Heart left ventricle (tissue), 16 donors: ENCODE measurements at regions not wholly inside any gene's neighbourhood (a gene's known extent, or its start where the extent isn't known, plus 50 kb on each side); places are given as distances from the start of the nearest gene placed in this dataset.
"Not testable (repeated sequence)": the region's sequence is repeated elsewhere in the genome, so short reads cannot be mapped to it uniquely, and the experiment has no call there.

Experiments
- ATAC-seq, 4 donors: fragments of 200-7000 bp; cut with Tn5 transposase; one replicate each; pipeline ENCODE4 v1.9.1; 2020 to 2022; ENCODE audit warnings: moderate library complexity in 4 of 4, mild to moderate bottlenecking in 3 of 4, moderate number of reproducible peaks in 1 of 4
- DNase-seq, 5 donors: peaks; one replicate each; pipeline ENCODE4 v3.0.0-alpha.2; 2020
- H3K27ac ChIP-seq, 12 donors: fragments of 200-600 bp; sonication (generic) in 4 of 12; one replicate each; pipeline versions ENCODE4 v1.5.0 to v1.8.0; 2016 to 2022; ENCODE audit warnings: mild to moderate bottlenecking in 2 of 12
- H3K27me3 ChIP-seq, 9 donors: fragments of 200-600 bp; sonication (generic) in 2 of 9; one replicate each; pipeline versions ENCODE4 v1.5.1 to v1.8.0; 2016 to 2022; ENCODE audit warnings: mild to moderate bottlenecking in 3 of 9
- H3K36me3 ChIP-seq, 9 donors: fragments of 200-600 bp; sonication (generic) in 2 of 9; one replicate each; pipeline versions ENCODE4 v1.5.0 to v1.8.0; 2018 to 2022; ENCODE audit warnings: mild to moderate bottlenecking in 2 of 9
- H3K4me1 ChIP-seq, 12 donors: fragments of 200-600 bp; sonication (generic) in 4 of 12; one replicate each; pipeline versions ENCODE4 v1.5.0 to v1.8.0; 2016 to 2022; ENCODE audit warnings: mild to moderate bottlenecking in 3 of 12
- H3K4me3 ChIP-seq, 12 donors: fragments of 200-600 bp; sonication (generic) in 4 of 12; one replicate each; pipeline versions ENCODE4 v1.5.0 to v1.8.0; 2017 to 2022; ENCODE audit warnings: mild to moderate bottlenecking in 9 of 12, moderate library complexity in 4 of 12
- H3K9me3 ChIP-seq, 12 donors: fragments of 200-600 bp; sonication (generic) in 4 of 12; one replicate each; pipeline versions ENCODE4 v1.5.0 to v1.8.0; 2016 to 2022; ENCODE audit warnings: mild to moderate bottlenecking in 1 of 12
- POLR2A ChIP-seq, 2 donors: fragments of 450-650 bp; IDR thresholded peaks; one replicate each; pipeline ENCODE4 v1.6.1; 2017; ENCODE audit warnings: antibody characterized with exemption in 2 of 2, mild to moderate bottlenecking in 2 of 2, moderate library complexity in 2 of 2
- WGBS, 4 donors: extraction: QIAGEN DNeasy Blood & Tissue Kit in 2 of 4; methylation state at CpG; one replicate each; pipeline versions ENCODE4 v1.1.5 to v1.1.7; 2013 to 2018; 5-methylcytosine and 5-hydroxymethylcytosine counted together
- intact Hi-C, 10 donors: fragments of 100-400 bp; cut with DNase I; formaldehyde crosslinking; loops; one replicate each; pipeline versions ENCODE4 v1.11.1 to v1.14.2; 2022
- TF ChIP-seq, protein P1 (sequence below), 12 donors: fragments of 200-600 bp; sonication (generic) in 4 of 12; IDR thresholded peaks; one replicate each; pipeline versions ENCODE4 v1.5.0 to v1.8.0; 2018 to 2022; ENCODE audit warnings: antibody characterized with exemption in 12 of 12, mild to moderate bottlenecking in 5 of 12
- donor health status: ischemic (EF 13 %, LVEDD 7.1; RV severe dilation, severe dysfunction).
- donor health status: healthy with polysubstance abuse.
- donor health status: DM: no; HTN: yes; CAD: no.
- donor health status: DM: no; HTN: no; CAD: no.
- donor health status: ischemic (EF 25% LVEDD 6.9; RV normal size, moderate dysfunction).
- donor health status: ischemic (EF 25% LVEDD 5.7; RV mildly dilated, moderate dysfunction).
- donor health status: healthy.
- donor health status: DM: yes; HTN: yes; CAD: no.
- donor health status: ischemic (EF 35%, LVEDD 5.7; RV mildly dilated, moderate dysfunction).
- donor health status: nonischemic (EF 11% LVEDD 7.7; RV severe dilation, severe dysfunction).
- donor health status: DM: yes; HTN: yes; CAD: no.
- donor health status: PGD.
- donor health status: ischemic (EF 29% LVEDD 5.4; RV normal size, mild dysfunction).
- donor health status: nonischemic (EF 23%, LVEDD 6.1; RV moderate dilation, normal function).

DNA sequence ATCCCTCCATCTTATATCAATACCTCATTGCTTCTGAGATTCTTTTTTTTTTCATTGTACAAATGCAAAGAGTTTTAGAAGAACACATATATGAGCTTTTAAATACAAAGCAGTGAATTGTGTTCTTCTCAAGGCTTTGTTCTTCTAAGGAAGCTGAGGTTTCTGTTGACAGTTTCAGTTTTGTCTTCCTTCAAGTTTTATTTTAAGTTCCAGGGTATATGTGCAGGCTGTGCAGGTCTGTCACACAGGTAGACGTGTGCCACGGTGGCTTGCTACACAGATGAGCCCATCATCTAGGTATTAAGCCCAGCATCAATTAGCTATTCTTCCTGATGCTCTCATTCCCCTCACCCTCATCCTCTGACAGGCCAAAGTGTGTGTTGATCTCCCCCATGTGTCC is 201.2 kb upstream of the DIPK2B start:
- Histone ChIP-seq H3K27me3 (no peaks in the 10 kb centered on the region), H3K4me1 (no peaks in the 10 kb centered on the region), H3K9me3 (peaks cover 0 to 10% (median 0%) of the 10 kb centered on the region in 12 donors), H3K27ac (no peak overlapping the region), H3K36me3 (no peaks in the 10 kb centered on the region), H3K4me3 (no peak overlapping the region)
- DNase-seq, result no peak
- intact Hi-C loops, result no loop called here
- 50 to 62% (median 60%) methylated on average over 2 of the region's 2 CpGs for WGBS, 4 donors
- no peak for ATAC-seq
- no peak for TF ChIP-seq POLR2A (IDR thresholded peaks at IDR 0.05)
- TF ChIP-seq, protein P1, sequence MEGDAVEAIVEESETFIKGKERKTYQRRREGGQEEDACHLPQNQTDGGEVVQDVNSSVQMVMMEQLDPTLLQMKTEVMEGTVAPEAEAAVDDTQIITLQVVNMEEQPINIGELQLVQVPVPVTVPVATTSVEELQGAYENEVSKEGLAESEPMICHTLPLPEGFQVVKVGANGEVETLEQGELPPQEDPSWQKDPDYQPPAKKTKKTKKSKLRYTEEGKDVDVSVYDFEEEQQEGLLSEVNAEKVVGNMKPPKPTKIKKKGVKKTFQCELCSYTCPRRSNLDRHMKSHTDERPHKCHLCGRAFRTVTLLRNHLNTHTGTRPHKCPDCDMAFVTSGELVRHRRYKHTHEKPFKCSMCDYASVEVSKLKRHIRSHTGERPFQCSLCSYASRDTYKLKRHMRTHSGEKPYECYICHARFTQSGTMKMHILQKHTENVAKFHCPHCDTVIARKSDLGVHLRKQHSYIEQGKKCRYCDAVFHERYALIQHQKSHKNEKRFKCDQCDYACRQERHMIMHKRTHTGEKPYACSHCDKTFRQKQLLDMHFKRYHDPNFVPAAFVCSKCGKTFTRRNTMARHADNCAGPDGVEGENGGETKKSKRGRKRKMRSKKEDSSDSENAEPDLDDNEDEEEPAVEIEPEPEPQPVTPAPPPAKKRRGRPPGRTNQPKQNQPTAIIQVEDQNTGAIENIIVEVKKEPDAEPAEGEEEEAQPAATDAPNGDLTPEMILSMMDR (IDR thresholded peaks at IDR 0.05), result no peak

GRCh38 chrX:45400951-45401725 is 200.5 kb upstream of the DIPK2B start:
- ATAC-seq, H3K27ac ChIP-seq, H3K27me3 ChIP-seq, H3K4me1 ChIP-seq, DNase-seq, H3K36me3 ChIP-seq, intact Hi-C loops, H3K4me3 ChIP-seq: not testable (repeated sequence)
- H3K9me3 ChIP-seq, result peaks cover 0 to 12% (median 2%) of the 10 kb centered on the region in 12 donors
- 49 to 74% (median 65%) methylated on average over 8 of the region's 8 CpGs for WGBS, 4 donors

GRCh38 chrX:45400027-45400779 is 199.5 kb upstream of the DIPK2B start:
- WGBS, 4 donors, result 56 to 76% (median 62%) methylated on average over 3 of the region's 3 CpGs
- no peak for ATAC-seq
- Histone ChIP-seq H3K27me3 (no peaks in the 10 kb centered on the region), H3K27ac (no peak overlapping the region), H3K4me1 (no peaks in the 10 kb centered on the region), H3K4me3 (no peak overlapping the region), H3K9me3 (peaks cover 0 to 19% (median 6%) of the 10 kb centered on the region in 12 donors), H3K36me3 (no peaks in the 10 kb centered on the region)
- DNase-seq, result no peak
- intact Hi-C loops, result no loop called here
- TF ChIP-seq, protein P1 (IDR thresholded peaks at IDR 0.05), result no peak
- TF ChIP-seq POLR2A (IDR thresholded peaks at IDR 0.05), result no peak

DNA sequence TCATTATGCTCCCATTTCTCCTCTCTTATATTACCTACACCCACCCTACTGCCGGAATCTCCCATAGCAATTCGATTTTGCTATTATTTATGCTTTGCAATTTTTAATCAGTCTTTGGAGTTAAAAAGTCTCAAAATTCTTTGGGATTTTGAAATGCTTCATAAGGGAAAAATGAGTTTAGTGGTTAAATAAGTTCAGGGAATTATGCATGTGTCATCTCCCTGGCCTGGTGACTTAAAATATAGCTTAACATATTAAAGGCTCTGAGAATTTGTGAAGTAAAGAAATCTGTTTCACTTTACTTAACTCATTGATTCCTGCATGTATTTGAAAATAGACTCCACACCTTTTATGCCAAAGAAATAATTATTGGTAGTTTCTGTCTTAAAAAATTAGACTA is 185.1 kb upstream of the DIPK2B start:
- WGBS, 4 donors, result 75 to 91% (median 81%) methylated on average over 2 of the region's 2 CpGs
- TF ChIP-seq POLR2A (IDR thresholded peaks at IDR 0.05), result no peak
- TF ChIP-seq, protein P1 (IDR thresholded peaks at IDR 0.05), result no peak
- peaks cover 0 to 19% (median 0%) of the 10 kb centered on the region in 12 donors for H3K9me3 ChIP-seq
- no peaks in the 10 kb centered on the region for H3K4me1 ChIP-seq
- no peaks in the 10 kb centered on the region for H3K27me3 ChIP-seq
- ATAC-seq (no peak), DNase-seq (no peak)
- no peak overlapping the region for H3K4me3 ChIP-seq
- no peaks in the 10 kb centered on the region for H3K36me3 ChIP-seq
- intact Hi-C loops, result no loop called here
- H3K27ac ChIP-seq, result no peak overlapping the region
